Vagina (tissue), 2 donors: ENCODE measurements at regions not wholly inside any gene's neighbourhood (a gene's known extent, or its start where the extent isn't known, plus 50 kb on each side); places are given as distances from the start of the nearest gene placed in this dataset.

Experiments used
- CTCF ChIP-seq, 3 experiments: fragments of 450-650 bp in 2 of 3; fragments of 200-600 bp in 1 of 3; sonication (generic) in 1 of 3; IDR thresholded peaks; one replicate each; pipeline ENCODE4 v1.5.1; 2017 to 2019; ENCODE audit warnings: antibody characterized with exemption in 3 of 3, mild to moderate bottlenecking in 2 of 3, moderate library complexity in 2 of 3
- POLR2A ChIP-seq, 2 donors: fragments of 450-650 bp; IDR thresholded peaks; one replicate each; pipeline ENCODE4 v1.6.1; 2017; ENCODE audit warnings: antibody characterized with exemption in 2 of 2, mild to moderate bottlenecking in 2 of 2, moderate library complexity in 2 of 2

DNA sequence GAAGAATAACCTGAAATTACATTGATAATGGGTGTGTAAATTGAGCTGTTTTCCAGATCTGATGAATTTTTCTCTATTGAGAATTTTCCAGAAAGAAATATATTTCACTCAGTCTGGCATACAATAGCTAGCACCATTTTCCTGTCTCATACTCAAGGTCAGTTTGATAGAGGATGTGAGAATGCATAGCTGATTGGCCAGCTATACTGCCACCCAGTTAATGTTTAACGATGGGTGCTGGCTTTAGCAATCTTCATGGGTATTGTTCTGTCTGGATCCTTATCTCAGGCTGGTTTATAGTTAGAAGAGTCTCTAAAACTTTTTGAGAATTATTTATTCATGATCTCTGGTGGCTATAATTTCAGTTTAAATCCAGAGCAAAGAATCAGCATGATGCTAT is 147.4 kb downstream of the HDGFL1 start:
- TF ChIP-seq CTCF (IDR thresholded peaks at IDR 0.05) = no peak
- no peak for TF ChIP-seq POLR2A (IDR thresholded peaks at IDR 0.05)
